NCI-H226 (cell line): ENCODE measurements at regions not wholly inside any gene's neighbourhood (a gene's known extent, or its start where the extent isn't known, plus 50 kb on each side); places are given as distances from the start of the nearest gene placed in this dataset.
A peak's percentile ranks its signal among the peaks of the same experiment; 100 is the strongest.

ENCODE experiments used
- DNase-seq: peaks from one replicate; pipeline ENCODE4 v3.0.0-alpha.2; 2015

DNA sequence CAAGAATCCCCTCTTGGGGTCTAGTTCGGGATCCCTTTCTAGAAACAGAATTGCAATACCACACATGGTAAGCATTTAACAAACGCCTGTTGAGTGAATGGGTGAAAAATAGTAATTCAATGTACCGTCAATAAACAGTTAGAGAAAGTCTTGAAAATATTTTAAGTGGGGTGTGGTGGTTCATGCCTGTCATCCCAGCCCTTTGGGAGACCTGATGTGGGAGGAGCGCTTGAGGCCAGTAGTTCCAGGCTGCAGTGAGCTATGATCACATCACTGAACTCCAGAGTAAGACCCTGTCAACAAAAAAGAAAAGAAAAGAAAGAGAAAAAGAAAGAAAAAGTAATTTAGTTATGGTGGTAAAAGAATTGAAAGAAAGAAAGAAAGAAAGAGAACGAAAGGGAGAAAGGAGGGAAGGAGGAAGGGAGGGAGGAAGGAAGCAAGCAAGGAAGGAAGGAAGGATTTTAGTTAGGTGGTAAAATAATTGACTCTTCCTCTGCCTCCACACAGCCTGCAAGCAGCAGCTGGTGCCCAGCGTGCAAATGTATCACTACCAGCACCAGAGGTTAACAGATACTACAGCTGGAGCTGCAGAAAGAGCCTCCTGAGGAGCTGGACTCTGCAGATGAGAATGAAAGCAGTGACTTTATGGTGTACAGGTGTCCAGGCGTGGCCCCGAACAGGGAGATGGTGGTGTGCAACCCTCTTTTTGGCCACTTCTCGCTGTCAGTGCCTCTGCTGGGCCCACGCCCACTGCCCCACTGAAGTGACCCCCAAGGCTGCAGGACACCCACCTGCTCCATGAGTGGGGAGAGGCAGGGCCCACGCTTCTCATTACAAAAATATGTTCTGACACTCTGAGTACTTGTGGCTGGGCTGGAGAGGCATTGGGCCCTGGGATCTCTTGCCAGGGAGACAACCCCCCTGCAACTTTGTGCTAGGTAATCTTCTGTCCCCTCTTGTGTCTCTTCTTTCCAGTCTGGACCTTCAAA lies 135.4 kb downstream of the BAMBI start:
- DNase-seq, result no peak

DNA sequence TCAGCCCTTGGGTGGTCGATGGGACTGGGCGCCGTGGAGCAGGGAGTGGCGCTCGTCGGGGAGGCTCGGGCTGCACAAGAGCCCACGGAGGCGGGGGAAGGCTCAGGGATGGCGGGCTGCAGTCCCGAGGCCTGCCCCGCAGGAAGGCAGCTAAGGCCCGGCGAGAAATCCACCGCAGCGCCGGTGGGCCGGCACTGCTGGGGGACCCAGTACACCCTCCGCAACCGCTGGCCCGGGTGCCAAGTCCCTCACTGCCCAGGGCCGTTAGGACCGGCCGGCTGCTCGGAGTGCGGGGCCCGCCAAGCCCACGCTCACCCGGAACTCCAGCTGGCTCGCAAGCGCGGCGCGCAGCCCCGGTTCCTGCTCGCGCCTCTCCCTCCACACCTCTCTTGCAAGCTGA lies 138.4 kb downstream of the BAMBI start:
- DNase-seq, result no peak

DNA sequence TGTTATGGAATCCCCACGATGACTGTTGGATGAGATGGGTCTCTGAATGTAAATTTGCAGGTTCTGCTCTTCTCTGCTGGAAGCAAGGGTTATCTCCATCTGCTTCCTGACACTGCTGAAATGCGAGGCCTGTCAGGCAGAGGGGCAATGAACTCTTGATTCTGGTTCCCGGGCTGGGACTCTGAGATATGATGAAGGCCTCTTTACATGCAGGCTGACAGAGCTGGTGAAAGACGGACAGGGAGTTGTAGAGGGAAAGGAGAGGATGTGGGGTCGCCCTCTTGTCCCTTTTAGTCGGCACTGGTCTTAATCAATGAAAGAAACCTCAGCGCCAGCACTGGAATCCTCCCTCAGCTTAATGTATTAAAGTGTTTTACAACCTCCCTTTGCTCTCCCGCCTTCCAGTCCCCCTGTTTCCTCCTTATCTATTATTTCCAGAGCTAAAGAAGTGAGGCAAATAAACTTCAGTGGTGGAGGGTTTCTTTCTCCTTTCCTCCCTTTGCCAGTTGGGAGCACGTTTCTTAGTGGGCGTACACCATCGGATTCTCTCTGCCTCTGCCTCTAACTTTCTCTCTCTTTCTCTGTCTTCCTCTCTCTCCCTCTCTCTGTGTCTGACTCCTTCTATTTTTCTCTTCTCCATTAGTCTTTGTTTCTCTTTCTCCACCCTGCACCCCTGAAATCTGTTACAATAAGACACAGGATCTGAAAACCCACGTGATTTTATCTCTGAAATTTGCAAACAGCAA lies 145.6 kb downstream of the BAMBI start:
- DNase-seq, result no peak

DNA sequence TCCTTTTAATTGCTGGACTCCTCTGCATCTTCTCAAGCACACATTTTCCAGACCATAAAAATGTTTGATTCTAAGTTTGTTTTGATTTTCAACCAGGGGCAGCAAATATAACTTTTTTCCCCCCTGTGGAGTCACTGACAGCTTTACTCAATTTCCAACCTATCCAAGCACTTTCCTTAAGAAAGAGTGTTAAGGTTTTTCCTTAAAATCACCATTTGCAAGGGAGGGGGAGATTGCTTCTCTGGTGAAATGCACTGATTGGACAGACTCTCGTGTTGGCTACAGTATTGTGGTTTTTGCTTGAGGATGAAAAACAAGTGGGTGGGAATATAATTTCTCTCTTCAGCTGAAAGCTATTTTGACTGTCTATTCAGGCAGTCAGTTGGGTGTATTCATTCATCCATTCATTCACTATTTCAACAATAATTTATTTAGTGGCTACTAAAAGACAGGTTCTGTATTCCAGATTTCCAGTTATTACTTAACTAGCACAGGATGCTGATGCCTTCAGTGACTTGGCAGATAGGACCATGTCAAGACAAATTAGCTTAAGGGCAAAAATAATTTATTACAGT lies 146.3 kb downstream of the BAMBI start:
- DNase-seq, result no peak

DNA sequence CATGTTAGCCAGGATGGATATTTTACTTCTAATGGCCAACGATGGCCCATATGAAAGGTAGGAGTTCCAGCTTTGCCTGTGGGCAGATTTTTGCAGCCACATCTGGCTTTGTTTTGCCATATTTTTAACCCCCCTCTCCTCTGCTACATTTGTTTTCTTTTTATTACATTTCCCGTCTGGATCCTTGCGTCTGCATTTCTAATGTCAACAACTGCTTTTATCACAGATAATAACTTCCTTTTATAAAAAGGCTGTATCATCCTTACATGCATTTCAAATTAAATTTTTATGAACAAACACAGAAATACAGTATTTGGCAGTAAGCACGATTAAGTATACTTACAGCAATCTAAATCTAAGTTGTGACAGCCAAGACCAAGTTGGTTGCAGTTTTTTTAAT lies 156.0 kb downstream of the BAMBI start:
- no peak for DNase-seq

DNA sequence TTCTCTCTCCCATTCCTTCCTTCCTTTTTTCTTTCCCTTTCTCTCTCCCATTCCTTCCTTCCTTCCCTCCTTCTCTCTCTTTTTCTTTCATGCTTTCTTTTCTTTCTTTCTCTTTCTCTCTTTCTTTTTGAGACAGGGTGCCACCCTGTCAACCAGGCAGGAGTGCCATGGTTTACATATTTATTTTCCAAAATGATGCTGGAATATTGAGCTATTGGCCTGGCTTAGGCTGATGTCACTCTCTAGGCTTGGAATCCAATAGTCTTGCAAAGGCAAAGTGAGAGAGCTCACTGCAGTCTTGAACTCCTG lies 159.1 kb downstream of the BAMBI start:
- no peak for DNase-seq

DNA sequence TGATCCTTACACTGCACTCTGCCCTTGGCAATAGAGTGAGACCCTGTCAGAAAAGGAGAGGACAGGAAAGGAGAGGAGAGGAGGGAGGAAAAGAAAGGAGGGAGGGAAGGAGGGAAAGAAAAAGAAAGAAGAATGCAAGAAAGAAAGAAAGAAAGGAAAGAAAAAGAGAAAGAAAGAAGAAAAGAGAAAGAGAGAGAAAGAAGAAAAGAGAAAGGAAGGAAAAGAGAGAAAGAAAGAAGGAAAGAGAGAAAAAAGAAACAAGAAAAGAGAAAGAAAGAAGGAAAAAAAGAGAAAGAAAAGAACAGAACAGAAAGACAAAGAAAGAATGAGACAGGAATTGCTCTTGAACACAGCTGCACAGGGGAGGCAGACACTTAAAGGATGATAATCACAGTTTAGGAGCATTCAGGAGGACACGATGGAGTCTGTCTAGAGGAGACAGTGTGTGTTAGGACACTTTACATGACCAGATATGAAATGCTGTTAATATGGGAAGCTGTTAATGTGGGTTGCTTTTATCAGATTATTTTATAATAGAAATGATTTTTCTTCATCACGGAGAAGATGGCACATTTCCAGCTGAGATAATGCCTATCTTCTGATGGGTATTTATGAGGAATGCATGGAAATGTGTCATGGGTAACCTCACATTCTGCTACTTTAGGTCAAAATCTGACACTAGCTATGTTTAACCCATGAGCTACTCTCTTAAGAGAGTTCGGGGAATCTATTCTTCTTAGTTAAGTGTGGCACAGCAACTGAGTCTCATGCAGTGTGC lies 160.5 kb downstream of the BAMBI start:
- no peak for DNase-seq

DNA sequence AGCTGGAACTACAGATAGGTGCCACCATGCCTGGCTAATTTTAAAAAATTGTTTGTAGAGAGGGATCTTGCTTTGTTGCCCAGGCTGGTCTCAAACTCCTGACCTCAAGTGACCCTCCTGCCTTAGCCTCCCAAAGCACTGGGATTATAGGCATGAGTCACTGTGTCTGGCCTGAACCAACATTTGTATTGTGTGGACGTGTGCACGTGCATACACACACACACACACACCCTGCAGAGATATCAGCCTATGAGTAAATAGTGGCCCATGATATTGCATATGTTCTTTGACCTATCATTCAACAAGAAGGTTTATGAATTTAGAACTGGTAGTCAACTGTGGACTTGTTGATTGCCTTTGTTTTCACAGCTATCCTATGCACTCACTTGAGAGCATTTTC lies 161.6 kb downstream of the BAMBI start:
- DNase-seq, result peak; percentile 12

DNA sequence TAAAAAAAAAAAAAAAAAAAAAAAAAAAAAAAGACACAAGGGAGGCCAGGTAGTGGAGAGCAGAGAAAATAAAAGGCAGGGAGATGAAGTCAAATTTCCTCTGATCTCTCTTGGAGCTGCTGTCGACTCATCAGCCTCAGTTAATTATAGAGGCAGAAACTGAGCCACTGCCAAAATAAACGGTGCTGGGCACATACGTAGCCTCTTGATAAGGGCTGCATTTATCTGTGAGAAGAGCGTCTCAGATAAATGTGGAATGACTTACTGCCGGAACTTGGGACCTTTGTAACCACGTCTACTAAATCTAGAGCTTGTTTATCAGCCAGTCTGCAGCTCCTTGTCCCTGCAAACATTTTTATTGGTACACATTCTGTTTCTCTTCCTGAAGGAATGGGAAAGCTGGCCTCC lies 162.3 kb downstream of the BAMBI start:
- peak; percentile 79 for DNase-seq

DNA sequence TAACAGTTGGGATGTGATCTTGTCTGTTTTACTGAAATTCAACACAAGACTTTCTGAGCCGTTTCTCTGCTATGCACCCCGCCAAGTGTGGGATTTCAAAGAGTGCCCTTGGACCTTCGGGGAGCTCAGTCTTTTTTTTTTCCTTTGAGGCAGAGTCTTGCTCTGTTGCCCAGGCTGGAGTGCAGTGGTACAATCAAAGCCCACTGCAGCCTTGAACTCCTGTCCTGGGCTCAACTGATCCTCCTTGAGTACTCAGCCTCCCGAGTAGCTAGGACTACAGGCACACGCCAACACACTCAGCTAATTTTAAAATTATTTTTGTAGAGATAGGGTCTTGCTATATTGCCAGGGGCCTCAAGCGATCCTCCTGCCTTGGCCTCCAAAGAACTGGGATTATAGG lies 162.9 kb downstream of the BAMBI start:
- no peak for DNase-seq

DNA sequence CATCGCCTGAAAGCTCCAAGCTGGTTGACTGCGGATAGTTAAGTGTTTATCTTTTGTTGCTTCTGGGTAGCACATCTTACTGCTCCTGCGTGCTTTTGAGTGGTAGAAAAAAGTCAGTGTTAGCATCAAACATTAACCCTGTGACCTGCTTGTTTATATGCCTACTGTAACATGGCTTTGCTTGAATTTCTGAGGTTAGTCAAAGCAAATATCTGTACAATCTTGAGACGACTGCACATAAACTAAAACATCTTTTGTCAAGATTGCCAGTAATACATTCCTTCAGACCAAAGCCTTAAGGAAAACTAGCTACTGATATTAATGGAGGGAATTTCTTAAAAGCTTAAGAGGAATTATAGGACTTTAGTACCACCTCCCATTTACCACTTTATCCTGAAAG lies 163.7 kb downstream of the BAMBI start:
- no peak for DNase-seq

DNA sequence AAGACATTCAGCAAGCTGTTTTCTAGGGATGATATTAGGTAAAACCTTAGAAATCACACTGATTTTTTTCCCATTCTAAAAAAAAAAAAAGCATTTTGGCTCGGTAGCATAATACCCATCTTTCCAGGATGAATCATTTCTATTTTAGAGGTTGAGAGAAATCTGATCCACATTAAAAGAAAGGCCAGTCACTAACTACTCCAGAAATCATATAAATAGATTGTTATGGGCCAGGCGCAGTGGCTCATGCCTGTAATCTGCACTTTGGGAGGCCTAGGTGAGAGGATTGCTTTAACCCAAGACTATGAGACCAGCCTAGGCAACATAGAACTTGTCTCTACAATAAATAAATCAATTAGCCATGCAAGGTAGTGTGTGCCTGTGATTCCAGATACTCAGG lies 164.3 kb downstream of the BAMBI start:
- peak; percentile 28 for DNase-seq

DNA sequence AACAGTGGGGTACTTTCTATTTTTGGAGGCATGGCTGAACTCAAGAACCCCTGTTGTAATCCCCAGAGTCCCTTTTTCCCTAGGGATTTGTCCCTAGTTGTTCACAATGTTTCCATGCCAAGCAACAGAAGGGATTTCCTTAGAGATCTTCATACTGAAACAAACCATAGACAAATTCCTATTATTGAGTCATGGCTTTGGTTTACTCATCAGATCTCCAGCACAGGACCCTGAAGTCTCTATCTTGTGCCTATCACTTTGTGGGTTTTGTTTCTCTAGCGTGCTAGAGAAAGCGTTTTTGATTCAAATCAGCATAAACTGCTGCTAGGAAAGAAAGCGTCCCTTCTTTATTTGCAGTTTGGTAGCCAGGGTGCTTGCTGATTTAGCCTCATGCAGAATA lies 165.0 kb downstream of the BAMBI start:
- DNase-seq, result peak; percentile 64

DNA sequence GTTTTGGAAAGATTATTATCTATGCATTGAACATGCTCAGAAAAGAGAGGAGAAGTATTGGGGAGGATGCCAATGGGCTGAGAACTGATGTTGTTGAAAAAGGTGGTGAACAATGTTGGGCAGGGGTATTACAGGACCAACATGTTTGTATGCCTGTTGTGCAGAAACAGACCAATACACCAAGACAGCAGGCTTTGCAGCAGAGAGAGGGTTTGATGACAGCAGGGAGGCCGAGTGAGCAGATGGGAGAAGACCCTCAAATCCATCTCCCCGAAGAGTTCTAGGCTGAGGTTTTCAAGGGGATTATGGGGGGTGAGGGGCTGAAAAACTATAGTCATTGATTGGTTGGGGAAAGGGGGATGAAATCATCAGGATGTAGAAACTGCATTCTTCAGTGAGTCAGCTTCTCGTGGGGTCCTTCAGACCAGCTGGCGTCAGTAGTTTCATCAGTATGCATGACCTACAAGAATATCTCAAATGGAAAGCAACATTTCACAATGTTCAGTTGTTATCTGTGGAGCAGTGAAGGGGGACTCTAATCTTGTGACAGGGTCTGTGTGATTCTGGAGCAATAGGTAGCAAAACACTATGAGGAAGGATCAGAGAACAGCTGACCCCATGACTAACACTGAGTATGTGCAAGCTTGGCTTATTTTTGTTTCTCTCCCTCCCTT lies 167.8 kb downstream of the BAMBI start:
- peak; percentile 16 for DNase-seq

DNA sequence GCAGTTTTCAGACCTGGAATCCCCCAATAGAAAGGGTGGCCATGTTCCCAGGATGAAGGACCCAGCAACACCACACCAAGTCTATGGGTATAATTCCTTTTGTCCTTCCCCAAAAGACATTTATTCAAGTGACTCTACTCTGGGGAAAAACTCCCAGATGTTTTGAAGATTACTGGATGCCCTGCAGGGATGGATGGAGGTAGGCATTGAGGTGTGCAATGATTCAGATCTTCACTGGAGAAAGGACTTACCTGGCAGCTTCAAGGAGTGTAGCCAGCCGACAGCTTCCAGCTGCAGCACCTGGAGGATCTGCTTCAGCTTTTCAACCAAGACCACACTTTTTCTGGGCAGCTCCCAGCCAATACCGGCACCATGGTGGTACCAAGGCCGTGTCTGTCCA lies 172.0 kb downstream of the BAMBI start:
- no peak for DNase-seq

DNA sequence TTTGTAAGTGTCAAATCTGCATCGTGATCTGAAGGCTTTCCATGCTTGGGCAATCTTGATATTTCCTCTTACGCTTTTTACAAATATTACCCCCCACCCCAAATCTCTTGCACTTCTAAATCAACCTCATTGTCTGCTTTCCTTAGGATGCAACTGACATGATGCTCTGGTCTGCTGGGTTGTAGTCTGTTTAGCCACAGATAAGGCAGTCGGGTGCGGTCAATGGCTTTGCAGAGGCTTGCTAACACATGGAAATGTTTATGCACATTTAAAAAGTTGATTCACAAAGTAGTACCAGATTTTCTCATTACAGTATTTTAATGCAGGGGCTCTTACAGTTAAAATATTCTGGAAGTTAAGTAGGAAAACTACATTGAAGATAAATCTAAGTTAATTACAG lies 172.5 kb downstream of the BAMBI start:
- no peak for DNase-seq

DNA sequence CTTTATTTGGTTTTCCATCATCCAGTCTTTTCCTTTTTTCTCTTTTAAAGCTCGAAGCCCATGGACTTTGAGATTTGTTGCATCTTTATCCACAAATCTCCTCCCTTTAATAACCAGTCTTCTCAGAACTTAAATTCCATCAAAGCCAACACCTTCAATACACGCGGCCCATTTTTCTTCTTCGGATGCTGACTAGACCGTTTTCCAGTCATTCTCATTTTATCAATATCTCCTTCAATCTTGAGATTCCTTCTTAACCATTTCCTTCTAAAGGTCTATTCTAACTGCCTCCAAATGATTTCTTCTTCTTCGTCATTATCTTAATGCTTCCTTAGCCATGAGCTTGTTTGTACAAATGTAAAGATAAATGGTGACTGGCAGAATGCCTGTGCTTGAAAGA lies 173.5 kb downstream of the BAMBI start:
- DNase-seq, result no peak

DNA sequence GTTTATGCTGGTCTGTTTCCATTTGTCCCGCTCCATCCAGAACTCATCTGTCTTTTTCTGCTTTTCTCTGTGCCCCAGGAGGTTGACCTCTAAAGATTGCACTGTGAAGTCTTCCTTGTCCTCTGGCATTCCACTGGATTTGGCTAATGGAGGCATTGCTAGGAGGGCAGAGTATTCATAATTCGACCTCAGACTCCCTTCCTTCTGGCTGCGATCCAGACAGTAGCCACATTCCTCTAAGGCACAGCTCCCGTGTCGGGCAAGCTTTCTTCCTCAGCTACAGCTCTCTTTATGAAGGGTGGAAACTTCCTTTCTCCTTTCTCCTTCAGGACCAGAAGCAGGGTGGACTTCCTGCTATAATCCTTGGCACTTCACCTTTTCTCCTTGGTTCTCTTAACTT lies 175.9 kb downstream of the BAMBI start:
- DNase-seq, result peak; percentile 53

DNA sequence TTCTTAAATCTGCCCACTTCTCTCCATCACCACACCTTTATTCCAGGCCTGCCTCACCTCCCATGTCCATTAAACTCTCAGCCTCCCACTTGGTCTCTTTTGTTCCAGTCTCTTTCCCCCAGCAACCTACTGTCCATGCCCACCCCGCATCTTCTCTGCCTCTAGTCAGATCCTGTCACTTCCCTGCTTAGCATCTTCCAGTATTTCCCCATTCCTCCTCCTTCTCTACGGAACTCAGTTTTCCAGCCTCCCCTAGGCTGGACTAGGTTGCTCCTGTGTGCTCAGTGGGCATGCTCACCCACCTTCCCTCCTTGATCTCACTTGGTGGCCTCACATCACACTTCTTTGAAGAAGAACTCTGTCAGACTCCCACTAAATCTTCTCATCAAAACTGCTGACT lies 179.8 kb downstream of the BAMBI start:
- DNase-seq, result no peak

DNA sequence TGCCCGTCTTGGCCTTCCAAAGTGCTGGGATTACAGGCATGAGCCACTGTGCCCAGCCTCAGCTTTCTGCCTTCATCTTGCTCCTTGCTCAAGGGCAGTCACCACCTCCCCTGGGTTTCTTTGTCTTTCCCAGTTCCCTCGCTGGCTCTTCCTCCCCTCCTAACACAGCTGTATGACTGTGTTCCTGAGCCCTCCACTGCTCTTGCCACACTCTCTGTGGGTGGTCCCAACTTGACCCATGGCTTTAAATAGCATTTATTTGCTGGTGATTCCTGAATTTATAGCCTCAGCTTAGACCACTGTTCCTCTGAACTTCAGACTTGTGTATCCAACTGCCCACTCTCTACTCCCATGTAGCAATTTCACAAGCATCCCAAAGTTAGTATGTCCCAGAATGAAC lies 181.3 kb downstream of the BAMBI start:
- DNase-seq, result no peak

DNA sequence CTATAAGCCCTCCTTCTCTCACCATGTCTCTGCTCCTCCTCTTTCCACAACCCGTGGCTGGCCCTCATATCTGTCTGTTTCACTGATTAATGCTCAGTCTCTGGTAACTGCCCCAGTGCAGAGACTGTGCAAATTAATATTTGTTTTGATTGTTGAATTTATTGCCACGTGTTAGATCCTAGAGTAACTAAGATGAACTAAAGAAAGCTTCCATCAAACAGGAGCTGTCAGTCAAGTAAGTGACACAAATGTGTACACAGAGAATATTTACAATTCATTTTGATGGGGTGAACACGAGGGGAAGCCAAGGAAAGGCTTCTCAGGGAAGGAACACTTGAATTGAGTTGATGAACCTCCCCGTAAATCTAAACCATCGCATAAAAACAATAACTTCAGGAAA lies 182.5 kb downstream of the BAMBI start:
- no peak for DNase-seq

DNA sequence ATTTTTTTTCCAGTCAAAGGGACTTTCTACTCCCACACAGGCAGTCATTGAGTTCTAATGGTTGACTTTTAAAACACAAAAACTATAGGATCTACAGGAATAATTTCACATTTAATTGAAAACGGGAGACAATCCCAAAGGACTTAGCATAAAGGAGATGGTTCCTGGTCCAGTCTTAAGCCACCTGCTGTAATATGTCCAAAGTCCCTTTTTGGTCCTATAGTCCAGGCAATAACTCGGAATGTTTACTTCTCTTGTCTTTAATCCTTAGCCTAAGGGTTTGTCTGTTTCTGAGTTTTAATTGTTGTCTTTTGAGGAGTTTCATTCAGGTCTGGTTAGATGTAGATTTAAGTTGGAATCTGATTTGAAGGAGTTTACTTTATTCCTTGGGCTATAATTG lies 184.9 kb downstream of the BAMBI start:
- no peak for DNase-seq
